NCI-H526 (cell line): ENCODE measurements at regions not wholly inside any gene's neighbourhood (a gene's known extent, or its start where the extent isn't known, plus 50 kb on each side); places are given as distances from the start of the nearest gene placed in this dataset.
"Not testable (repeated sequence)": the region's sequence is repeated elsewhere in the genome, so short reads cannot be mapped to it uniquely, and the experiment has no call there.

Experiments
- DNase-seq, 2 experiments: peaks; one replicate each; lab custom pipeline; 2025; lab: John Stamatoyannopoulos, UW

- DNase-seq = no peak
These were observed 511.1 kb upstream of the UBE2E2 start for GRCh38 chr3:22691856-22692628.

GRCh38 chr3:22700876-22701275 is 502.3 kb upstream of the UBE2E2 start:
- DNase-seq = no peak

GRCh38 chr3:22704166-22704565 is 499.0 kb upstream of the UBE2E2 start:
- DNase-seq = no peak

- DNase-seq = no peak
These were observed 498.4 kb upstream of the UBE2E2 start for GRCh38 chr3:22704571-22705354.

GRCh38 chr3:22706922-22707321 is 496.2 kb upstream of the UBE2E2 start:
- DNase-seq = not testable (repeated sequence)

- DNase-seq = no peak
These were observed 489.2 kb upstream of the UBE2E2 start for GRCh38 chr3:22713936-22714335.

GRCh38 chr3:22714749-22715148 is 488.4 kb upstream of the UBE2E2 start:
- DNase-seq = no peak

- no peak for DNase-seq
These were observed 482.5 kb upstream of the UBE2E2 start for GRCh38 chr3:22720596-22720995.

GRCh38 chr3:22724420-22724819 is 478.7 kb upstream of the UBE2E2 start:
- no peak for DNase-seq

GRCh38 chr3:22728406-22728805 is 474.7 kb upstream of the UBE2E2 start:
- no peak for DNase-seq

- no peak for DNase-seq
These were observed 473.9 kb upstream of the UBE2E2 start for GRCh38 chr3:22729212-22729611.

GRCh38 chr3:22729981-22730380 is 473.1 kb upstream of the UBE2E2 start:
- peak; percentile 1 to 34 for DNase-seq

GRCh38 chr3:22730701-22731100 is 472.4 kb upstream of the UBE2E2 start:
- DNase-seq = no peak

- no peak for DNase-seq
These were observed 471.2 kb upstream of the UBE2E2 start for GRCh38 chr3:22731901-22732300.

GRCh38 chr3:22732641-22733040 is 470.5 kb upstream of the UBE2E2 start:
- no peak for DNase-seq

- no peak for DNase-seq
These were observed 468.9 kb upstream of the UBE2E2 start for GRCh38 chr3:22734207-22734606.

- DNase-seq = no peak
These were observed 468.4 kb upstream of the UBE2E2 start for GRCh38 chr3:22734756-22735155.

GRCh38 chr3:22735373-22735772 is 467.8 kb upstream of the UBE2E2 start:
- no peak for DNase-seq

- DNase-seq = not testable (repeated sequence)
These were observed 459.7 kb upstream of the UBE2E2 start for GRCh38 chr3:22743386-22743785.

GRCh38 chr3:22745321-22745720 is 457.8 kb upstream of the UBE2E2 start:
- DNase-seq = no peak

GRCh38 chr3:22746221-22746620 is 456.9 kb upstream of the UBE2E2 start:
- no peak for DNase-seq

- no peak for DNase-seq
These were observed 454.6 kb upstream of the UBE2E2 start for GRCh38 chr3:22748453-22749045.
